Osteocyte (in vitro differentiated cells): ENCODE measurements at regions not wholly inside any gene's neighbourhood (a gene's known extent, or its start where the extent isn't known, plus 50 kb on each side); places are given as distances from the start of the nearest gene placed in this dataset.

ENCODE experiments used
- DNase-seq: peaks from one replicate; pipeline ENCODE4 v3.0.0; 2021; ENCODE audit warnings: mixed read lengths; ENCODE audit not compliant: unreplicated experiment; ENCODE audit errors: extremely low spot score
- H3K27ac Mint-ChIP-seq: one replicate; pipeline ENCODE4 v1.8.0; 2021; ENCODE audit warnings: mild to moderate bottlenecking, mixed read lengths; ENCODE audit not compliant: unreplicated experiment
- H3K27me3 Mint-ChIP-seq: one replicate; pipeline ENCODE4 v1.8.0; 2021; ENCODE audit warnings: mixed read lengths; ENCODE audit not compliant: unreplicated experiment
- H3K36me3 Mint-ChIP-seq: one replicate; pipeline ENCODE4 v1.8.0; 2021; ENCODE audit warnings: mixed read lengths; ENCODE audit not compliant: unreplicated experiment
- H3K4me1 Mint-ChIP-seq: one replicate; pipeline ENCODE4 v1.8.0; 2021; ENCODE audit warnings: mixed read lengths; ENCODE audit not compliant: unreplicated experiment
- H3K4me3 Mint-ChIP-seq: one replicate; pipeline ENCODE4 v1.8.0; 2021; ENCODE audit warnings: mild to moderate bottlenecking, moderate library complexity, mixed read lengths; ENCODE audit not compliant: unreplicated experiment
- H3K9me3 Mint-ChIP-seq: one replicate; pipeline ENCODE4 v1.8.0; 2021; ENCODE audit warnings: mixed read lengths; ENCODE audit not compliant: unreplicated experiment
- TF ChIP-seq, protein P1 (sequence below): fragments of 200-600 bp; sonication (generic); IDR thresholded peaks from 2 replicates; pipeline ENCODE4 v1.5.0; 2021; ENCODE audit warnings: antibody characterized with exemption, mild to moderate bottlenecking, moderate library complexity

DNA sequence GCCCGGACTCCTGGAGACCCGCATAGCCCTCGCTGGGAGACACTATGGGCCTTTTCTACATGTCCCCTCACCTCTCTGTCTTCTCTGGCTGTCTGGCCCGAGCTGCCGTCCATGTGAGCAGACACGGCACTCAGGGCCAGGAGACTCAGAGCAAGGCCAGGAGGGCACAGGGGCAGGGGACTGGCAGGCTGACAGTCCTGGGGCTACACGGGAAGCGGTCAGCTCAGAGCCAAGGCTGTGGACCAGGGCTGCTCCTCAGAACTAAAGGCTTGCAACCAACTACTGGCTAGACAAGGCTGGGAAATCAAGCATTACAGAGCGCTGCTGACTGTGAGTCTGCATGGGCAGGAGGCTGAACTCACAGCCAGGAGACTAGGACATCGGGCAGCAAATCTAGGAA lies 56.1 kb upstream of the CDON start:
- TF ChIP-seq, protein P1, sequence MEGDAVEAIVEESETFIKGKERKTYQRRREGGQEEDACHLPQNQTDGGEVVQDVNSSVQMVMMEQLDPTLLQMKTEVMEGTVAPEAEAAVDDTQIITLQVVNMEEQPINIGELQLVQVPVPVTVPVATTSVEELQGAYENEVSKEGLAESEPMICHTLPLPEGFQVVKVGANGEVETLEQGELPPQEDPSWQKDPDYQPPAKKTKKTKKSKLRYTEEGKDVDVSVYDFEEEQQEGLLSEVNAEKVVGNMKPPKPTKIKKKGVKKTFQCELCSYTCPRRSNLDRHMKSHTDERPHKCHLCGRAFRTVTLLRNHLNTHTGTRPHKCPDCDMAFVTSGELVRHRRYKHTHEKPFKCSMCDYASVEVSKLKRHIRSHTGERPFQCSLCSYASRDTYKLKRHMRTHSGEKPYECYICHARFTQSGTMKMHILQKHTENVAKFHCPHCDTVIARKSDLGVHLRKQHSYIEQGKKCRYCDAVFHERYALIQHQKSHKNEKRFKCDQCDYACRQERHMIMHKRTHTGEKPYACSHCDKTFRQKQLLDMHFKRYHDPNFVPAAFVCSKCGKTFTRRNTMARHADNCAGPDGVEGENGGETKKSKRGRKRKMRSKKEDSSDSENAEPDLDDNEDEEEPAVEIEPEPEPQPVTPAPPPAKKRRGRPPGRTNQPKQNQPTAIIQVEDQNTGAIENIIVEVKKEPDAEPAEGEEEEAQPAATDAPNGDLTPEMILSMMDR: no peak
- Mint-ChIP-seq H3K27me3 (peaks cover 20% of the 10 kb centered on the region), H3K27ac (no peak overlapping the region), H3K36me3 (no peaks in the 10 kb centered on the region), H3K4me1 (peaks cover 38% of the 10 kb centered on the region), H3K9me3 (no peaks in the 10 kb centered on the region), H3K4me3 (no peak overlapping the region)
- DNase-seq: no peak

DNA sequence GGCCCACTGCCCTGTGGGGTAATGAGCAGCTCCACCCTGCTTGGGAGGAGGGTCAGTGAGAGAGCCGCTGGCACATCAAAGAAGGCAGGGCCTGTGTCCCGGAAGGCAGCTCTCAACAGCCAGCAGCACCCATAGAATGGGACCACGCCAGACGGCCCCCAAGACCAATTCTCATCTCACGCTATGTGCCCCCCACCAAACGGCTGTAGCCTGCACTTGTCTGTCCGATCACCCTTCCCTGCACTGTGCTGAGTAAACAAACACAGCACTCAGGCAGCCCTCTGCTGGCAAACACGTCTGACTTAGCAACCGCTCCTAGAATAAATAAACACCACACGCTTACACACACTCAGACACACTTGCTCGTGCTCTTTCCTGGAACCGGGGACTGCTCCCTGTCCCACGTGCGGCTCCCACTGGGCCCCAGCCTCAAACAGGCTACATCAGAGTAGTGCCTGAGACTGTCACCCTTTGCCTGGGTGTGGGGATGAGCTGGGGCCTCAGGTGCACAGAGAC lies 53.2 kb upstream of the CDON start:
- Mint-ChIP-seq H3K36me3 (no peaks in the 10 kb centered on the region), H3K4me3 (no peak overlapping the region), H3K27ac (peak overlapping the region; percentile 95), H3K27me3 (peaks cover 6% of the 10 kb centered on the region), H3K9me3 (no peaks in the 10 kb centered on the region), H3K4me1 (peaks cover 55% of the 10 kb centered on the region)
- TF ChIP-seq, protein P1: peak; percentile 39
- no peak for DNase-seq

DNA sequence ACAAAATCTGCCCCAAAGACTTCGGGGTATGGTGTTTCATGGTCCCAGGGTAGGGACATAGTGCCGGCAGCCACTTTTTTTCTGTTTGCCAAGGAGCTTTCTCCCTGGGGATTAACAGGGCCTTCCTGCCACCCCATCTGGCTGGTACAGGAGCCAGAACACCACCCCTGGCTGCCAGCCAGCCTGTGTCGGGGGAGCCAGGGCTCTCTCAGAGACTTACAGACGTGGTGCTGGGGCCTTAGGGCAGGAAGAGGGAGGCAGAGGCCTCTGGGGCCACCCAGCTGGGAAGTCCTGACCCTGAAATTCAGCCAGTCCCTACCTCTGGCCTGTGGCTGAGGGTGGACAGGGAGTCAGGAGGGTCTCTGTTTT lies 52.4 kb upstream of the CDON start:
- TF ChIP-seq, protein P1: no peak
- Mint-ChIP-seq H3K4me3 (no peak overlapping the region), H3K4me1 (peaks cover 62% of the 10 kb centered on the region), H3K36me3 (no peaks in the 10 kb centered on the region), H3K27me3 (no peaks in the 10 kb centered on the region), H3K9me3 (no peaks in the 10 kb centered on the region), H3K27ac (peak overlapping the region; percentile 95)
- no peak for DNase-seq

DNA sequence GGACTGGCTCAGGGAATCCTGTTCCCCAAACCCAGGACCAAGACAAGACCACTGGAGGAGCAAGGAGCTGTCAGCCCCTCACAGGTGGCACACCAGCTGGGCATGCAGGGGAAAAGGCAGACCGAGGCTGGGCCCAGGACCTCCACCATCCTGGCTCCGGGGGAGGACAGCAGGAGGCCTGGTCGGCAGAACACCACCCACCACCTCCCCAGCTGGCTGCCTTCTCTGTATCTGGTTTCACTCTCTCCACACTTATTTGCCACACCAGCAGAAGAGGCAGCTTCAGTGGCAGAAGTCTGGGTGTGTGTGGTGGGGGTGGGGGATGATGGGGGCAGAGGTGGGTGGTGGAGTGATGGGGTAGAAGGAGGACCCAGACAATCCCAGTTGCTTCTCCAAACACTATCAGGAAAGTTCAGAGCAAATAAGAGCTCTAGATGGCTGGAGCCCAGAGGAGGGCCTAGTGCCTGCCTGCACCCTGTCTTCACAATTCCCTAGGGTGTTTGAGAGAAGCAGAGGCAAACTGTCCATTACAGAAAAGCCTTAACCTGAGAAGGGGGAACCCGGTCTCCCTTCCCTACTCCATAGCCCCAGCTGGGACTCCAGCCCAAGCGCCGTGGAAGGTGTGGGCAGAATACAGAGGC lies 51.9 kb upstream of the CDON start:
- no peaks in the 10 kb centered on the region for H3K27me3 Mint-ChIP-seq
- no peaks in the 10 kb centered on the region for H3K36me3 Mint-ChIP-seq
- DNase-seq: no peak
- TF ChIP-seq, protein P1: no peak
- H3K27ac Mint-ChIP-seq: peak overlapping the region; percentile 95
- no peaks in the 10 kb centered on the region for H3K9me3 Mint-ChIP-seq
- peaks cover 67% of the 10 kb centered on the region for H3K4me1 Mint-ChIP-seq
- H3K4me3 Mint-ChIP-seq: no peak overlapping the region

DNA sequence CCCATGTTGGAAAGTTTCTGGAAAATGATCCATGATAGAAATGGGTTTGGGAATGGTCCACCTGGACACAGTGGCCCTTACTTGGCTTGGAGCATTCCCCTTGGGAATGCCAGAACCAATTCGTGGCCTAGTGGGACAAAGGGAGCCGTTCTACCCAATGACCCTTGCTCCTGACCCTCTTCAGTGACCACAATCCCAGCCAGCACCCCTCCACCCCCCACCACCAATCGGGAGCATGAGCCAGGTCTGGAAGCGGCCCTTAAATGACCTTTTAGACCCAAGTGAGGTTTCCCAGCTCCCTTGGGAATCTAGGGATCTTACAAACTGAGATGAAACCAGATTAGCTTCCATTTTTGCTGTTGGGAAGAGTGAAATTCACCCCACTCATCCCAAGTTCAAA lies 51.3 kb upstream of the CDON start:
- H3K9me3 Mint-ChIP-seq: no peaks in the 10 kb centered on the region
- no peaks in the 10 kb centered on the region for H3K27me3 Mint-ChIP-seq
- H3K27ac Mint-ChIP-seq: peak overlapping the region; percentile 95
- H3K4me3 Mint-ChIP-seq: no peak overlapping the region
- H3K4me1 Mint-ChIP-seq: peaks cover 71% of the 10 kb centered on the region
- TF ChIP-seq, protein P1: no peak
- no peaks in the 10 kb centered on the region for H3K36me3 Mint-ChIP-seq
- DNase-seq: no peak
